Mesenchymal stem cell (in vitro differentiated cells and primary cell): ENCODE measurements at regions not wholly inside any gene's neighbourhood (a gene's known extent, or its start where the extent isn't known, plus 50 kb on each side); places are given as distances from the start of the nearest gene placed in this dataset.

Experiments
- DNase-seq: peaks from one replicate; pipeline ENCODE4 v3.0.0-alpha.2; 2013
- H2AFZ ChIP-seq: one replicate; pipeline ENCODE4 v1.6.1; 2013; ENCODE audit warnings: low read depth, mild to moderate bottlenecking, control low read depth, inconsistent platforms, low read length, moderate library complexity
- H2AK5ac ChIP-seq: 2 replicates; pipeline ENCODE4 v1.6.1; 2013; ENCODE audit warnings: low read length, moderate library complexity, mild to moderate bottlenecking, inconsistent platforms; ENCODE audit not compliant: severe bottlenecking
- H2BK120ac ChIP-seq: one replicate; pipeline ENCODE4 v1.6.1; 2013; ENCODE audit warnings: low read depth, mild to moderate bottlenecking, inconsistent platforms, low read length, moderate library complexity
- H2BK12ac ChIP-seq, 2 experiments: one replicate each; pipeline ENCODE4 v1.6.1; 2013; ENCODE audit warnings: inconsistent platforms in 2 of 2, low read length in 2 of 2, mild to moderate bottlenecking in 2 of 2, moderate library complexity in 2 of 2, control low read depth in 1 of 2
- H2BK15ac ChIP-seq: one replicate; pipeline ENCODE4 v1.6.1; 2013; ENCODE audit warnings: mild to moderate bottlenecking, low read depth, inconsistent platforms; ENCODE audit not compliant: poor library complexity, severe bottlenecking
- H2BK5ac ChIP-seq: 2 replicates; pipeline ENCODE4 v1.6.1; 2013; ENCODE audit warnings: low read depth, mild to moderate bottlenecking, low read length, control low read depth, inconsistent platforms; ENCODE audit not compliant: poor library complexity, severe bottlenecking
- H3K14ac ChIP-seq, 2 experiments: one replicate each; pipeline ENCODE4 v1.6.1; 2013; ENCODE audit warnings: inconsistent platforms in 2 of 2, low read length in 2 of 2, control low read depth in 1 of 2, mild to moderate bottlenecking in 1 of 2, moderate library complexity in 1 of 2
- H3K18ac ChIP-seq, 2 experiments: one replicate each; pipeline ENCODE4 v1.6.1; 2013; ENCODE audit warnings: inconsistent platforms in 2 of 2, low read length in 2 of 2, control low read depth in 1 of 2, low read depth in 1 of 2, mild to moderate bottlenecking in 1 of 2
- H3K23ac ChIP-seq, 2 experiments: one replicate each; pipeline ENCODE4 v1.6.1; 2013; ENCODE audit warnings: inconsistent platforms in 2 of 2, low read length in 2 of 2, mild to moderate bottlenecking in 2 of 2, moderate library complexity in 2 of 2, control low read depth in 1 of 2
- H3K27ac ChIP-seq: 2 replicates; pipeline ENCODE4 v1.5.1; 2013; ENCODE audit warnings: mild to moderate bottlenecking, moderate library complexity, low read length, control low read depth, inconsistent platforms; ENCODE audit not compliant: poor library complexity, severe bottlenecking
- H3K27me3 ChIP-seq, 2 experiments: 2 replicates each; pipeline versions ENCODE4 v1.6.1 to v1.7.0; 2013; ENCODE audit warnings: low read length in 2 of 2, mild to moderate bottlenecking in 2 of 2, moderate library complexity in 2 of 2, control low read depth in 1 of 2, inconsistent platforms in 1 of 2; ENCODE audit not compliant: control insufficient read depth in 1 of 2, insufficient read depth in 1 of 2
- H3K36me3 ChIP-seq, 2 experiments: 2 replicates each; pipeline versions ENCODE4 v1.6.1 to v1.7.0; 2013; ENCODE audit warnings: low read length in 2 of 2, control low read depth in 1 of 2, inconsistent platforms in 1 of 2, low read depth in 1 of 2, mild to moderate bottlenecking in 1 of 2; ENCODE audit not compliant: insufficient read depth in 2 of 2, control insufficient read depth in 1 of 2
- H3K4ac ChIP-seq, 2 experiments: one replicate each; pipeline ENCODE4 v1.6.1; 2013; ENCODE audit warnings: inconsistent platforms in 2 of 2, low read length in 2 of 2, mild to moderate bottlenecking in 2 of 2, moderate library complexity in 2 of 2, control low read depth in 1 of 2, low read depth in 1 of 2
- H3K4me1 ChIP-seq: 2 replicates; pipeline ENCODE4 v1.6.1; 2013; ENCODE audit warnings: low read depth, low read length, control low read depth; ENCODE audit not compliant: control insufficient read depth, insufficient read depth
- H3K4me2 ChIP-seq: 2 replicates; pipeline ENCODE4 v1.6.1; 2013; ENCODE audit warnings: low read length, mild to moderate bottlenecking, inconsistent platforms; ENCODE audit not compliant: poor library complexity, severe bottlenecking
- H3K4me3 ChIP-seq, 2 experiments: 2 replicates each; pipeline versions ENCODE4 v1.5.1 to v1.7.0; 2013; ENCODE audit warnings: low read length in 2 of 2, mild to moderate bottlenecking in 2 of 2, control low read depth in 1 of 2, low read depth in 1 of 2; ENCODE audit not compliant: insufficient read depth in 1 of 2
- H3K79me1 ChIP-seq: replicated peaks from 2 replicates; pipeline ENCODE4 v1.6.1; 2013; ENCODE audit warnings: mild to moderate bottlenecking, control low read depth, low read length, inconsistent platforms; ENCODE audit not compliant: poor library complexity, severe bottlenecking
- H3K9ac ChIP-seq: 2 replicates; pipeline ENCODE4 v1.7.0; 2013; ENCODE audit warnings: mild to moderate bottlenecking, low read length, moderate library complexity
- H3K9me3 ChIP-seq: 2 replicates; pipeline ENCODE4 v1.7.0; 2013; ENCODE audit warnings: mild to moderate bottlenecking, low read length; ENCODE audit not compliant: control insufficient read depth
- H4K8ac ChIP-seq: one replicate; pipeline ENCODE4 v1.6.1; 2013; ENCODE audit warnings: inconsistent platforms, mild to moderate bottlenecking, low read length, moderate library complexity
- H4K91ac ChIP-seq: one replicate; pipeline ENCODE4 v1.6.1; 2013; ENCODE audit warnings: mild to moderate bottlenecking, low read length, inconsistent platforms
- WGBS: methylation state at CpG from one replicate; pipeline ENCODE4 v1.1.7; 2013; ENCODE audit warnings: mixed read lengths; 5-methylcytosine and 5-hydroxymethylcytosine counted together

GRCh38 chr10:36479073-36479472 is 646.3 kb upstream of the ANKRD30A start:
- Histone ChIP-seq H3K9me3 (peaks cover 2% of the 10 kb centered on the region), H3K9ac (no peak overlapping the region), H2BK120ac (no peak overlapping the region), H2AK5ac (no peak overlapping the region), H3K4ac (no peak overlapping the region), H4K8ac (no peak overlapping the region), H3K4me3 (no peak overlapping the region), H3K23ac (no peak overlapping the region), H3K14ac (no peak overlapping the region), H3K36me3 (no peaks in the 10 kb centered on the region), H3K27me3 (no peaks in the 10 kb centered on the region), H2BK15ac (no peak overlapping the region), H3K4me1 (no peaks in the 10 kb centered on the region), H4K91ac (no peak overlapping the region), H3K79me1 (no peaks in the 10 kb centered on the region), H3K4me2 (no peak overlapping the region), H2AFZ (no peak overlapping the region), H2BK12ac (no peak overlapping the region), H3K27ac (no peak overlapping the region), H2BK5ac (no peak overlapping the region), H3K18ac (no peak overlapping the region)
- DNase-seq, result no peak

- WGBS, result 97% methylated on average over 3 of the region's 5 CpGs
- no peak for DNase-seq
- H2BK12ac ChIP-seq, result no peak overlapping the region
Observed at GRCh38 chr10:36476399-36476798, 649.0 kb upstream of the ANKRD30A start.

GRCh38 chr10:36475746-36476145 is 649.7 kb upstream of the ANKRD30A start:
- H3K9me3 ChIP-seq, result no peaks in the 10 kb centered on the region
- H3K27me3 ChIP-seq, result no peaks in the 10 kb centered on the region
- H4K8ac ChIP-seq, result no peak overlapping the region
- H3K18ac ChIP-seq, result no peak overlapping the region
- no peak for DNase-seq
- no peak overlapping the region for H3K14ac ChIP-seq
- H3K79me1 ChIP-seq, result no peaks in the 10 kb centered on the region
- H3K23ac ChIP-seq, result no peak overlapping the region
- H2AFZ ChIP-seq, result no peak overlapping the region
- no peak overlapping the region for H2BK120ac ChIP-seq
- no peak overlapping the region for H3K27ac ChIP-seq
- no peak overlapping the region for H3K4ac ChIP-seq
- H3K4me2 ChIP-seq, result no peak overlapping the region
- H3K9ac ChIP-seq, result no peak overlapping the region
- H4K91ac ChIP-seq, result no peak overlapping the region
- H2BK5ac ChIP-seq, result no peak overlapping the region
- no peak overlapping the region for H2AK5ac ChIP-seq
- WGBS, result 100% methylated on average over 1 of the region's 1 CpG
- no peaks in the 10 kb centered on the region for H3K36me3 ChIP-seq
- no peak overlapping the region for H2BK15ac ChIP-seq
- H2BK12ac ChIP-seq, result no peak overlapping the region
- no peaks in the 10 kb centered on the region for H3K4me1 ChIP-seq
- H3K4me3 ChIP-seq, result no peak overlapping the region

More at GRCh38 chr10:36476399-36476798, 649.0 kb upstream of the ANKRD30A start:
- H3K27me3 ChIP-seq, result no peaks in the 10 kb centered on the region
- H3K79me1 ChIP-seq, result no peaks in the 10 kb centered on the region
- H2BK120ac ChIP-seq, result no peak overlapping the region
- H3K18ac ChIP-seq, result no peak overlapping the region
- no peak overlapping the region for H3K4me3 ChIP-seq
- no peak overlapping the region for H3K9ac ChIP-seq
- H4K91ac ChIP-seq, result no peak overlapping the region
- no peak overlapping the region for H2AK5ac ChIP-seq
- no peak overlapping the region for H3K4me2 ChIP-seq
- H3K36me3 ChIP-seq, result no peaks in the 10 kb centered on the region
- no peak overlapping the region for H2AFZ ChIP-seq
- no peak overlapping the region for H4K8ac ChIP-seq
- no peaks in the 10 kb centered on the region for H3K9me3 ChIP-seq
- no peak overlapping the region for H2BK5ac ChIP-seq
- no peak overlapping the region for H3K27ac ChIP-seq
- H3K4me1 ChIP-seq, result no peaks in the 10 kb centered on the region
- H2BK15ac ChIP-seq, result no peak overlapping the region
- H3K4ac ChIP-seq, result no peak overlapping the region
- H3K14ac ChIP-seq, result no peak overlapping the region
- no peak overlapping the region for H3K23ac ChIP-seq

GRCh38 chr10:36474456-36474855 is 650.9 kb upstream of the ANKRD30A start:
- Histone ChIP-seq H3K4ac (no peak overlapping the region), H3K14ac (no peak overlapping the region), H3K27me3 (no peaks in the 10 kb centered on the region), H2BK5ac (no peak overlapping the region), H3K27ac (no peak overlapping the region), H3K9me3 (no peaks in the 10 kb centered on the region), H3K23ac (no peak overlapping the region), H2BK15ac (no peak overlapping the region), H2BK120ac (no peak overlapping the region), H2AK5ac (no peak overlapping the region), H3K79me1 (no peaks in the 10 kb centered on the region), H3K18ac (no peak overlapping the region), H3K4me3 (no peak overlapping the region), H3K36me3 (no peaks in the 10 kb centered on the region), H3K4me1 (no peaks in the 10 kb centered on the region), H3K9ac (no peak overlapping the region), H4K8ac (no peak overlapping the region), H2AFZ (no peak overlapping the region), H2BK12ac (no peak overlapping the region), H3K4me2 (no peak overlapping the region), H4K91ac (no peak overlapping the region)
- DNase-seq, result no peak
- 88% methylated on average over 1 of the region's 2 CpGs for WGBS
